ENCODE measurements at regions not wholly inside any gene's neighbourhood (a gene's known extent, or its start where the extent isn't known, plus 50 kb on each side); places are given as distances from the start of the nearest gene placed in this dataset.
"Not testable (repeated sequence)": the region's sequence is repeated elsewhere in the genome, so short reads cannot be mapped to it uniquely, and the experiment has no call there.

- DNase-seq, result no peak
Observed at GRCh38 chrX:13419918-13420317, 100.1 kb upstream of the ATXN3L start.

- DNase-seq, result no peak
Observed at GRCh38 chrX:13419276-13419675, 99.4 kb upstream of the ATXN3L start.

GRCh38 chrX:13418126-13419097 lies 98.6 kb upstream of the ATXN3L start:
- no peak for DNase-seq

GRCh38 chrX:13415509-13415908 lies 95.7 kb upstream of the ATXN3L start:
- no peak for DNase-seq

- DNase-seq, result no peak
Observed at GRCh38 chrX:13414006-13414647, 94.3 kb upstream of the ATXN3L start.

- no peak for DNase-seq
Observed at GRCh38 chrX:13412208-13412600, 92.4 kb upstream of the ATXN3L start.

- no peak for DNase-seq
Observed at GRCh38 chrX:13411496-13412207, 91.8 kb upstream of the ATXN3L start.

- not testable (repeated sequence) for DNase-seq
Observed at GRCh38 chrX:13408599-13408998, 88.7 kb upstream of the ATXN3L start.

- not testable (repeated sequence) for DNase-seq
Observed at GRCh38 chrX:13404777-13405176, 84.9 kb upstream of the ATXN3L start.

- DNase-seq, result no peak
Observed at GRCh38 chrX:13404364-13404763, 84.5 kb upstream of the ATXN3L start.

- DNase-seq, result no peak
Observed at GRCh38 chrX:13401724-13402123, 81.9 kb upstream of the ATXN3L start.

GRCh38 chrX:13398839-13399238 lies 79.0 kb upstream of the ATXN3L start:
- DNase-seq, result no peak

GRCh38 chrX:13397878-13398818 lies 78.3 kb upstream of the ATXN3L start:
- DNase-seq, result no peak

GRCh38 chrX:13396924-13397323 lies 77.1 kb upstream of the ATXN3L start:
- DNase-seq, result no peak

- DNase-seq, result no peak
Observed at GRCh38 chrX:13389501-13389900, 69.6 kb upstream of the ATXN3L start.

- DNase-seq, result no peak
Observed at GRCh38 chrX:13387666-13388494, 68.0 kb upstream of the ATXN3L start.

- no peak for DNase-seq
Observed at GRCh38 chrX:13386636-13387035, 66.8 kb upstream of the ATXN3L start.

GRCh38 chrX:13386092-13386491 lies 66.2 kb upstream of the ATXN3L start:
- no peak for DNase-seq

GRCh38 chrX:13383907-13384306 lies 64.1 kb upstream of the ATXN3L start:
- DNase-seq, result no peak

GRCh38 chrX:13381514-13381913 lies 61.7 kb upstream of the ATXN3L start:
- DNase-seq, result no peak

GRCh38 chrX:13380211-13380610 lies 60.4 kb upstream of the ATXN3L start:
- DNase-seq, result no peak
